HuH-7.5 (cell line): ENCODE measurements at regions not wholly inside any gene's neighbourhood (a gene's known extent, or its start where the extent isn't known, plus 50 kb on each side); places are given as distances from the start of the nearest gene placed in this dataset.

Experiments used
- DNase-seq: peaks from one replicate; pipeline ENCODE4 v3.0.0; 2011; ENCODE audit warnings: low spot score

- DNase-seq: no peak
These were observed 50.7 kb upstream of the TOX2 start for GRCh38 chr20:43863821-43864544.

DNA sequence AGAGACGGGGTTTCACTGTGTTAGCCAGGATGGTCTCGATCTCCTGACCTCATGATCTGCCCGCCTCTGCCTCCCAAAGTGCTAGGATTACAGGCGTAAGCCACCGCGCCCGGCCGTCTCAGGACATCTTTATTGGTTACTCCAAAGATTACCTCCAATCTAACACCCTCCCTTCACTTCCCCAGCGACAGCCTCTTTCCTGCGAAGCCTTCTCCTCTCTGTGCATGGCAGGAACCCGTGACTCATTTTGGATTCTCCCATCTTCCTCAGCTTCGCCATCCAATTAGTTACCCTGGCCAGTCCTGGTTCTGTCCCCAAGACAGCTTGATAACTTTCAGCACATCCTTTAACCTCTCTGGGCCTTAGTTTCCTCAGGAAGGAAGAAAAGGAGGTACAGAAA lies 51.3 kb upstream of the TOX2 start:
- no peak for DNase-seq

DNA sequence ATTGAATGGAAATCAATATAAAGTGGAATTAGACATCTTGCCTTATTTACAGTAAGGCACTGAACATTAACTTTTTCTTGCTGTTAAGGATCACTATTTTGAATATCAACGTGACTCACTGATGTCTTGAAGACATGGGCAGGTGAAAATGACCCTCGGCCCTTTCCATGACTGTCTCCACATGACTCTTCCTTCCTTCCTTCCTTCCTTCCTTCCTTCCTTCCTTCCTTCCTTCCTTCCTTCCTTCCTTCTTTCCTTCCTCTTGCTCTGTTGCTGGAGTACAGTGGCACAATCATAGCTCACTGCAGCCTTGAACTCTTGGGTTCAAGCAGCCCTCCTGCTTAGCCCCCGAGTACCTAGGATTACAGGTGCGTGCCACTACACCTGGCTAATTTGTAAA lies 52.2 kb upstream of the TOX2 start:
- DNase-seq: no peak

DNA sequence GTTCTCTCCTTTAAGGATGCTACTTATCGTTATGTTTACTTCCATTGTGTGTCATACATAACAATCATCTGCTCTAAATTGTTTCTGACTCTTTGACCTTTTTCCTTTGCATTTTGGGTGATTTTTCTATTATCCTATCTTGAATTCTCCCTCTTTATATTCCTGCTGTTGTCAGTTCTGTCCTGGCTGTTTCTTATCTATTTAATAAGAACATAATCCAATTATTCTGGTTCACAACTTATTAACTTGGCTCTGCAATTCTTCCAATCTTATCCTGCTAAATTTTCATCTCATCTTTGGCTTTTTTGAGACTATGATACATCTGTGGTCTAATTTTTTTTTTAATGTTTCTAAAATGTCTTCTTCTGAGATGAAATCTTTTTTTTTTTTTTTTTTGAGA lies 54.7 kb upstream of the TOX2 start:
- DNase-seq: no peak

DNA sequence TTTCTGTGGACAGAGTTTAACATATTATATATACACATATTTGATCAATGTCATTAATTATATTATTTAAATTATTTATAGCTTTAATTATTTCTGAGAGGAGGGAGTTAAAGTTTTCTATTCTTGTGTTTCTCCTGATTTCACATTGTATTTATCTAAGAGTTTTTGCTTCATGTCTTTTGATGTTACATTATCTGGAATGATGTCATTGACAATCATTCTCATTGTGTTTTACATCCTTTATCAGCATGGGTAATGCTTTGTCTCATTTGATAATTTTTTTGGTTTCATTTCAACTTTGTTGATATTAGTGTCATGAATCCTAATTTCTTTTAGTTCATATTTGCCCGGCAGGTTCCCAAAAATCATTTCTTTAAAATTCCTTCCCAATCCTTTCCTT lies 56.7 kb upstream of the TOX2 start:
- no peak for DNase-seq

- DNase-seq: no peak
These were observed 57.5 kb upstream of the TOX2 start for GRCh38 chr20:43857127-43857526.

DNA sequence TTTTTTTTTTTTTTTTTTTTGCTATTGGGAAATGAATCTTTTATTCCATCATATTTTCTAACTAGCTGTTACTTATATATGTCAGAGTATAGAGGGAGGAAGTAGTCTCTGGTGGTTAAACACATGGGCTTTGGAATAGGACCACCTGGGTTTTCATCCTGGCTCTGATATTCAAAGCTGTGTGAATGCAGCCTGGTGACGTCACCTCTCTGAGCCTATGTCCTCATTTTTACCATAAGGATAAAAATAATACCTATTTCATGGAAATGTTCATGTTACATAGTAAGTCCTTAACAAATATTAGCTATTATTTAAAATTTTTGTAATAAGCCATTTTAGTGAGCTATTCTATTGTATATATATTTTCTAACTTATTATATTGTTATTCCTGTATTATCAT lies 58.8 kb upstream of the TOX2 start:
- DNase-seq: no peak

DNA sequence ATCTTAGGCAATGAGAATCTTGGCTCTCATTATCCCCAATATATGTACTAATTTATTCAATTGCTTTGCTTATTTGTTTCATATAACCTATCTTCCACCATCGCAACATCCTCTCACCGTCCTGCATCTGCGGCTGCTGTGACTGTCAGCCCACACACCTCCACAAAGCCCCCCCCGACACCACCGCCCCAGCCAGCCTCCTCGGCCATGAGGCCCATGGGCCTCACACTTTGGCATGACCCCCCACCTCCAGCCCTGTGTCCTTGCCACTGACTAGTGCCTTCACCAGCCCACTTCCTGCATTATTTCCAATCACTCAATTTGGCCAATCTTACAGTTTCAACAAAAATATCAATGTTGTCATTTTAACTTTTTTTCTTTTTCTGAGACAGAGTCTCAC lies 60.7 kb upstream of the TOX2 start:
- no peak for DNase-seq

DNA sequence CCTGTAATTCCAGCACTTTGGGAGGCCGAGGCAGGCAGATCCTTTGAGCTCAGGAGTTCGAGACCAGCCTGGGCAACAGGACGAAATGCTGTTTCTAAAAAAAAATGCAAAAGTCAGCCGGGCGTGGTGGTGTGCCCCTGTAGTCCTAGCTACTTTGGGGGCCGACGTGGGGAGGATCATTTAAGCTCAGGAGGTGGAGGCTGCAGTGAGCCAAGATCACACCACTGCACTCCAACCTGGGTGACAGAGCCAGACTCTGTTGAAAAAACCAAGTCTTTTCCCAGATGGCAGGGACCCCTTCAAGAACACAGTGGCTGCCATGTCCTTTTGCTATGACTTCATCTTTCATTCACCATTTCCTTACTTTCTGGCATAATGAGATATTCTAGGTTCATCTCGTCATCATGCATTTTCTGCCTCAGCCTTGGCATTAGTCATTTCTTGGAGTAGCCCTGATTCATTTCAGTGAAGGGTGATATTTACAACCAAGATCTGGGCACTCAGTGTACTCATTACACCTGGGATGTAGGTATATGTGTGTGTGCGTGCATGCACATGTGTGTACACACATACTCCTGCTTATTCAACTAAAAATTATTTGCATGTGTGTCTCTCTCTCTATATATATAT lies 61.4 kb upstream of the TOX2 start:
- DNase-seq: no peak

GRCh38 chr20:43849496-43850186 lies 65.0 kb upstream of the TOX2 start:
- DNase-seq: no peak

DNA sequence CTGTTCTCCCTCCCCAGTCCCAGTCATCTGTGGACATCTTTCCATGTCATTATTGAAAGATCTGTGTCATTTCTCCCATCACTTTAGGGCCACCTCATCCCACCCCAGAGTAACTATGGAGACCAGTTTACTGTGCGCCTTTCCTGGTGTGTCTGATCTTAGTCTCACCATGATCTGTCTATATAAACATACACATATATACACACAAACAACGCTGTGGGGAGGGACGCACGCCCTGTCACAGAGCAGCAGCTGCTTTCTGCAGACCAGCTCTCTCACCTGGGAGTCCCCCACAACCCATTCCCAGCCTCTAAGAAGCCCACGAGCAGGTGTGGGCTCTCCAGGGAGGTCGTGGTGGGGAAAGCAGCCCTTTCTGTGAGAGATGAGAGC lies 68.1 kb upstream of the TOX2 start:
- DNase-seq: no peak

- DNase-seq: no peak
These were observed 69.7 kb upstream of the TOX2 start for GRCh38 chr20:43844778-43845614.

DNA sequence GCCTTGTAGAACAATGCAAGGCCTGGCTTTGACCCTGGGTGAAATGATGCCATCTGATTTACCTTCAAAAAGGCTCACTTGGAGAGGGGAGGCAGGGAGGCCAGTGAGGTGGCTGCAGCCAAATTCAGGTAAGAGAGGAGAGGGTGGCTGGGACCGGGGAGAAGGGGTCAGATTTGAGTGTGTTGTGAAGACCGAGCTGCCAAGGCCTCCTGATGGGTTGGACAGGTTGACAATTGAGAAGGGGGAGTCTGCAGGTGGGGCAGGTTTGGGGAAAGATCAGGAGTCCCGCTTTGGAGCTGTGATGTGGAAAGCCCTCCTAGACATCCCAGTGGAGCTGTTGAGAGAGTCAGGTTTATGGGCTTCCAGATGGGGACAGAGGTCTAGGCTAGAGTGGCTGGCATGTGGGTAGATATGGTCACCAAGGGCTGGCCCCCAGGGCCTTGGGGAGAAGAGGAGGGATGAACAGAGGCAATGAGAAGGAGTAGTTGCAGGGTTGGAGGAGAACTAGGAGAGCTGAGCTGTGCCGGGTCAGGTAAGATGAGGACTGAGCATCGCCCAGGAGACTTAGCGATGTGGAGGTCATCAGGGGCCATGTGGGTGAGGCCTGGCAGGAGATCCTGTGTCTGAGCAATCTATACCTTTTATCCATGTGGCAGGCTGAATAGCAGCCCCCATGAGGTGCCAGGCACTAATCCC lies 70.5 kb upstream of the TOX2 start:
- no peak for DNase-seq

DNA sequence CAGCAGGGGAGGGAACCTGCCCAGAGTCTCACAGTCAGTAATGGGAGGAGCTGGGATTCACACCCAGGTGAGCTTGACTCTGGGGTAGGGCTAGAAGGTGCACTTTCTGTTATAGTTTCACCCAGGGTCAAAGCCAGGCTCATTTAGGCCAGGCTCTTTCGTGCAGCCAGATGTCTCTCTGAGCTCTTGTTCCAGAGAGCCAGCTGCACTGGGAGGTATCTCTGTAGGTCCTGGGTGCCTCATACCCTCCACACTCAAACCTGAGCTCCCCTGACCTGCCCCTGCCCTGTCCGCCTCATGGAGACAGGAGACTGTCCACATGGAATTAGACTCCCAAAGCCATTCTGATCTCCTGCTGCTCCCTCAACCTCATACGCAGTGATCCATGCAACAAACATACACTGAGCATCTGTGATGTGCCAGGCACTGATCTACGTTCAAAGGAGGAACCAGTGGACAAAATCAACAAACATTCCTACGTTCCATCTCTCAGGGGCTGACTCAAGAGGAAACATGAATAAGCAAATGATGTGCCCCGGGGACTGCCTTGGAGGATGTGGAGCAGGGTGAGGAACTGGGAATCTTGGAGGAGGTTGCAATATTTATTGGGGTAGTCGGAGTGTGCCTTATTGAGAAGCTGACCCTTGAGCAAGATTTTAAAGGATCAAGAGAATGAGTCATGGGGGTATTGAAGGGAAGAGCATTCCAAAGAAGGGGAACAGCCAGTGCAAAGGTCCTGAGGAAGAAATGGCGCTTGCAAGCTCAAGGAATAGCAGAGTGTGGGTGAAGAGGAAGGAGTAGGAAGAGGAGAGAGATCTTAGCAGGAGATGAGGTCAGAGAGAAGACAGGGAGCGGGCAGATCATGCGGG lies 71.3 kb upstream of the TOX2 start:
- no peak for DNase-seq

GRCh38 chr20:43842126-43843020 lies 72.3 kb upstream of the TOX2 start:
- no peak for DNase-seq

GRCh38 chr20:43840382-43841070 lies 74.1 kb upstream of the TOX2 start:
- DNase-seq: peak; percentile 38

GRCh38 chr20:43839793-43840199 lies 74.9 kb upstream of the TOX2 start:
- DNase-seq: no peak

GRCh38 chr20:43838703-43839060 lies 76.0 kb upstream of the TOX2 start:
- DNase-seq: no peak
